Duodenal mucosa (tissue), 2 donors: ENCODE measurements at regions not wholly inside any gene's neighbourhood (a gene's known extent, or its start where the extent isn't known, plus 50 kb on each side); places are given as distances from the start of the nearest gene placed in this dataset.
"Not testable (repeated sequence)": the region's sequence is repeated elsewhere in the genome, so short reads cannot be mapped to it uniquely, and the experiment has no call there.

ENCODE experiments used
- H3K27ac ChIP-seq: one replicate; pipeline ENCODE4 v1.7.0; 2013; ENCODE audit warnings: low read depth, low read length
- H3K27me3 ChIP-seq, 2 donors: one replicate each; pipeline ENCODE4 v1.7.0; 2013; ENCODE audit warnings: low read length in 2 of 2, control low read depth in 1 of 2; ENCODE audit not compliant: insufficient read depth in 2 of 2, control insufficient read depth in 1 of 2
- H3K36me3 ChIP-seq, 2 donors: one replicate each; pipeline ENCODE4 v1.7.0; 2013; ENCODE audit warnings: low read length in 2 of 2, control low read depth in 1 of 2; ENCODE audit not compliant: insufficient read depth in 2 of 2, control insufficient read depth in 1 of 2
- H3K4me1 ChIP-seq, 2 donors: one replicate each; pipeline ENCODE4 v1.7.0; 2013; ENCODE audit warnings: low read length in 2 of 2, control low read depth in 1 of 2; ENCODE audit not compliant: insufficient read depth in 2 of 2, control insufficient read depth in 1 of 2
- H3K4me3 ChIP-seq, 2 donors: one replicate each; pipeline ENCODE4 v1.7.0; 2013; ENCODE audit warnings: low read length in 2 of 2, low read depth in 1 of 2
- H3K9ac ChIP-seq, 2 donors: one replicate each; pipeline ENCODE4 v1.7.0; 2013; ENCODE audit warnings: low read length in 2 of 2, low read depth in 1 of 2
- H3K9me3 ChIP-seq, 2 donors: one replicate each; pipeline ENCODE4 v1.7.0; 2013; ENCODE audit warnings: low read length in 2 of 2, control low read depth in 1 of 2; ENCODE audit not compliant: control insufficient read depth in 1 of 2

GRCh38 chr18:52168131-52168530 lies 171.9 kb upstream of the DCC start:
- not testable (repeated sequence) for H3K9me3 ChIP-seq, H3K27me3 ChIP-seq, H3K36me3 ChIP-seq, H3K4me1 ChIP-seq, H3K4me3 ChIP-seq, H3K27ac ChIP-seq, H3K9ac ChIP-seq

GRCh38 chr18:52174220-52174619 lies 165.8 kb upstream of the DCC start:
- H3K27me3 ChIP-seq: no peaks in the 10 kb centered on the region
- no peaks in the 10 kb centered on the region for H3K9me3 ChIP-seq
- H3K27ac ChIP-seq: no peak overlapping the region
- no peaks in the 10 kb centered on the region for H3K4me1 ChIP-seq
- no peak overlapping the region for H3K4me3 ChIP-seq
- no peaks in the 10 kb centered on the region for H3K36me3 ChIP-seq
- no peak overlapping the region for H3K9ac ChIP-seq

- Histone ChIP-seq H3K4me3 (no peak overlapping the region), H3K27ac (no peak overlapping the region), H3K4me1 (no peaks in the 10 kb centered on the region), H3K9me3 (no peaks in the 10 kb centered on the region), H3K9ac (no peak overlapping the region), H3K36me3 (no peaks in the 10 kb centered on the region), H3K27me3 (no peaks in the 10 kb centered on the region)
These were observed 164.6 kb upstream of the DCC start for GRCh38 chr18:52175406-52175805.

- H3K27me3 ChIP-seq: no peaks in the 10 kb centered on the region
- H3K36me3 ChIP-seq: no peaks in the 10 kb centered on the region
- no peaks in the 10 kb centered on the region for H3K9me3 ChIP-seq
- H3K9ac ChIP-seq: no peak overlapping the region
- H3K4me1 ChIP-seq: no peaks in the 10 kb centered on the region
- H3K4me3 ChIP-seq: no peak overlapping the region
- H3K27ac ChIP-seq: no peak overlapping the region
These were observed 156.9 kb upstream of the DCC start for GRCh38 chr18:52183107-52183506.

- Histone ChIP-seq H3K27ac (no peak overlapping the region), H3K4me3 (no peak overlapping the region), H3K36me3 (no peaks in the 10 kb centered on the region), H3K27me3 (no peaks in the 10 kb centered on the region), H3K9ac (no peak overlapping the region), H3K9me3 (no peaks in the 10 kb centered on the region), H3K4me1 (no peaks in the 10 kb centered on the region)
These were observed 149.8 kb upstream of the DCC start for GRCh38 chr18:52190195-52190594.

GRCh38 chr18:52190631-52191030 lies 149.4 kb upstream of the DCC start:
- Histone ChIP-seq H3K36me3 (no peaks in the 10 kb centered on the region), H3K9ac (no peak overlapping the region), H3K9me3 (no peaks in the 10 kb centered on the region), H3K27ac (no peak overlapping the region), H3K27me3 (no peaks in the 10 kb centered on the region), H3K4me3 (no peak overlapping the region), H3K4me1 (no peaks in the 10 kb centered on the region)

GRCh38 chr18:52200406-52200805 lies 139.6 kb upstream of the DCC start:
- H3K36me3 ChIP-seq: no peaks in the 10 kb centered on the region
- no peaks in the 10 kb centered on the region for H3K4me1 ChIP-seq
- H3K4me3 ChIP-seq: no peak overlapping the region
- H3K9me3 ChIP-seq: no peaks in the 10 kb centered on the region
- no peak overlapping the region for H3K9ac ChIP-seq
- no peak overlapping the region for H3K27ac ChIP-seq
- no peaks in the 10 kb centered on the region for H3K27me3 ChIP-seq

- H3K27me3 ChIP-seq: no peaks in the 10 kb centered on the region
These were observed 138.9 kb upstream of the DCC start for GRCh38 chr18:52200921-52201663.

GRCh38 chr18:52208646-52209045 lies 131.4 kb upstream of the DCC start:
- Histone ChIP-seq H3K9me3 (no peaks in the 10 kb centered on the region), H3K9ac (no peak overlapping the region), H3K36me3 (no peaks in the 10 kb centered on the region), H3K4me1 (no peaks in the 10 kb centered on the region), H3K27me3 (no peaks in the 10 kb centered on the region), H3K4me3 (no peak overlapping the region), H3K27ac (no peak overlapping the region)

More at GRCh38 chr18:52200921-52201663, 138.9 kb upstream of the DCC start:
- Histone ChIP-seq H3K27ac (no peak overlapping the region), H3K9me3 (no peaks in the 10 kb centered on the region), H3K36me3 (no peaks in the 10 kb centered on the region), H3K9ac (no peak overlapping the region), H3K4me1 (no peaks in the 10 kb centered on the region), H3K4me3 (no peak overlapping the region)

- no peak overlapping the region for H3K9ac ChIP-seq
- no peaks in the 10 kb centered on the region for H3K36me3 ChIP-seq
- no peaks in the 10 kb centered on the region for H3K4me1 ChIP-seq
- no peak overlapping the region for H3K27ac ChIP-seq
- H3K4me3 ChIP-seq: no peak overlapping the region
- no peaks in the 10 kb centered on the region for H3K27me3 ChIP-seq
- no peaks in the 10 kb centered on the region for H3K9me3 ChIP-seq
These were observed 123.9 kb upstream of the DCC start for GRCh38 chr18:52216109-52216508.

- H3K4me1 ChIP-seq: no peaks in the 10 kb centered on the region
- no peaks in the 10 kb centered on the region for H3K9me3 ChIP-seq
- H3K27ac ChIP-seq: no peak overlapping the region
- no peaks in the 10 kb centered on the region for H3K27me3 ChIP-seq
- H3K36me3 ChIP-seq: no peaks in the 10 kb centered on the region
- H3K4me3 ChIP-seq: no peak overlapping the region
- no peak overlapping the region for H3K9ac ChIP-seq
These were observed 123.3 kb upstream of the DCC start for GRCh38 chr18:52216666-52217065.
